ENCODE measurements at regions not wholly inside any gene's neighbourhood (a gene's known extent, or its start where the extent isn't known, plus 50 kb on each side); places are given as distances from the start of the nearest gene placed in this dataset.

GRCh38 chr12:67782573-67782972 lies 134.0 kb downstream of the DYRK2 start:
- no peaks in the 10 kb centered on the region for H3K27me3 ChIP-seq (ENCODE audit: control insufficient read depth, insufficient read depth, low read length)
- TF ChIP-seq CTCF (IDR thresholded peaks at IDR 0.05; ENCODE audit: insufficient read depth, low read length, severe bottlenecking), result no peak
- no peak for FAIRE-seq

GRCh38 chr12:67783393-67783792 lies 134.8 kb downstream of the DYRK2 start:
- no peak overlapping the region for H3K4me3 ChIP-seq (ENCODE audit: low read depth, low read length)
- TF ChIP-seq CTCF (IDR thresholded peaks at IDR 0.05; ENCODE audit: insufficient read depth, low read length, severe bottlenecking), result no peak
- no peaks in the 10 kb centered on the region for H3K27me3 ChIP-seq (ENCODE audit: control insufficient read depth, insufficient read depth, low read length)
- DNase-seq (ENCODE audit: low read depth), result no peak
- FAIRE-seq, result no peak
- H3K36me3 ChIP-seq (ENCODE audit: control insufficient read depth, insufficient read depth, low read length), result no peaks in the 10 kb centered on the region

More at GRCh38 chr12:67782573-67782972, 134.0 kb downstream of the DYRK2 start:
- no peak for DNase-seq (ENCODE audit: low read depth)
- no peaks in the 10 kb centered on the region for H3K36me3 ChIP-seq (ENCODE audit: control insufficient read depth, insufficient read depth, low read length)
- H3K4me3 ChIP-seq (ENCODE audit: low read depth, low read length), result no peak overlapping the region

GRCh38 chr12:67784831-67785230 lies 136.3 kb downstream of the DYRK2 start:
- no peak for FAIRE-seq
- H3K36me3 ChIP-seq (ENCODE audit: control insufficient read depth, insufficient read depth, low read length), result no peaks in the 10 kb centered on the region
- no peak for DNase-seq (ENCODE audit: low read depth)
- no peak overlapping the region for H3K4me3 ChIP-seq (ENCODE audit: low read depth, low read length)
- no peak for TF ChIP-seq CTCF (IDR thresholded peaks at IDR 0.05; ENCODE audit: insufficient read depth, low read length, severe bottlenecking)
- H3K27me3 ChIP-seq (ENCODE audit: control insufficient read depth, insufficient read depth, low read length), result no peaks in the 10 kb centered on the region

GRCh38 chr12:67786086-67786485 lies 137.5 kb downstream of the DYRK2 start:
- H3K4me3 ChIP-seq (ENCODE audit: low read depth, low read length), result no peak overlapping the region
- H3K36me3 ChIP-seq (ENCODE audit: control insufficient read depth, insufficient read depth, low read length), result no peaks in the 10 kb centered on the region
- no peaks in the 10 kb centered on the region for H3K27me3 ChIP-seq (ENCODE audit: control insufficient read depth, insufficient read depth, low read length)
- TF ChIP-seq CTCF (IDR thresholded peaks at IDR 0.05; ENCODE audit: insufficient read depth, low read length, severe bottlenecking), result no peak
- FAIRE-seq, result no peak
- no peak for DNase-seq (ENCODE audit: low read depth)

GRCh38 chr12:67788118-67788517 lies 139.6 kb downstream of the DYRK2 start:
- H3K27me3 ChIP-seq (ENCODE audit: control insufficient read depth, insufficient read depth, low read length), result no peaks in the 10 kb centered on the region
- FAIRE-seq, result no peak
- no peak for TF ChIP-seq CTCF (IDR thresholded peaks at IDR 0.05; ENCODE audit: insufficient read depth, low read length, severe bottlenecking)
- no peak overlapping the region for H3K4me3 ChIP-seq (ENCODE audit: low read depth, low read length)
- DNase-seq (ENCODE audit: low read depth), result no peak
- H3K36me3 ChIP-seq (ENCODE audit: control insufficient read depth, insufficient read depth, low read length), result no peaks in the 10 kb centered on the region

DNA sequence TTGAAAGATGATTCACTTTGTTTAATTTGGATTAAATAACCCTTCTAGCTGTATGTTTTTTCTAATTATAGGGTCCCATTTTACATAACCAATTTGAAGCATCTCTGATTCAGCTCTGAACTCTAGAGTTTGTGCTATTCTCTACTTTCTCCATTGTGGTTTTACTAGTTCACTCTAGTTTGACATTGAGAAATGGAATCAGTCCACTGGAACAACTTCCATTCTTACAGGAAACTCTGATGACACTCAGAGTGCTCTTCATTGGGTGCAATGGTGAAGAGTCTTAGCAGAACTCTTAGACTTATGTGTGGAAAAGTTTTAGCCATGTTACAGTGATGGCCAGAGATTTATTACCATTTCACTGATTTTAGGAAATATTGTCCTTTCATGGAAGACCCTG lies 140.7 kb downstream of the DYRK2 start:
- no peak for TF ChIP-seq CTCF (IDR thresholded peaks at IDR 0.05; ENCODE audit: insufficient read depth, low read length, severe bottlenecking)
- DNase-seq (ENCODE audit: low read depth) (no peak), FAIRE-seq (no peak)

More for the DNA sequence above, 140.7 kb downstream of the DYRK2 start:
- Histone ChIP-seq H3K27me3 (ENCODE audit: control insufficient read depth, insufficient read depth, low read length) (no peaks in the 10 kb centered on the region), H3K36me3 (ENCODE audit: control insufficient read depth, insufficient read depth, low read length) (no peaks in the 10 kb centered on the region), H3K4me3 (ENCODE audit: low read depth, low read length) (no peak overlapping the region)
